Retinal pigment epithelial cell (primary cell): ENCODE measurements at regions not wholly inside any gene's neighbourhood (a gene's known extent, or its start where the extent isn't known, plus 50 kb on each side); places are given as distances from the start of the nearest gene placed in this dataset.

ENCODE experiments used
- DNase-seq: peaks from one replicate; pipeline ENCODE4 v3.0.0-alpha.2; 2010; ENCODE audit warnings: low read depth
- H3K4me3 ChIP-seq: 2 replicates; pipeline ENCODE4 v1.5.1; 2011; ENCODE audit warnings: mild to moderate bottlenecking, low read length, control low read depth, moderate library complexity
- CTCF ChIP-seq: conservative IDR thresholded peaks from 2 replicates; pipeline ENCODE4 v1.5.1; 2011; ENCODE audit warnings: low read depth, low read length, control low read depth, inconsistent platforms

- no peak for DNase-seq
- TF ChIP-seq CTCF, result no peak
- H3K4me3 ChIP-seq, result no peak overlapping the region
These were observed 458.1 kb upstream of the CDH18 start for GRCh38 chr5:20446121-20446520.

- no peak for DNase-seq
- no peak for TF ChIP-seq CTCF
- no peak overlapping the region for H3K4me3 ChIP-seq
These were observed 457.4 kb upstream of the CDH18 start for GRCh38 chr5:20445326-20445860.

GRCh38 chr5:20434786-20435185, 446.8 kb upstream of the CDH18 start:
- H3K4me3 ChIP-seq, result no peak overlapping the region
- no peak for DNase-seq
- no peak for TF ChIP-seq CTCF

GRCh38 chr5:20420991-20421595, 433.1 kb upstream of the CDH18 start:
- H3K4me3 ChIP-seq, result no peak overlapping the region
- no peak for DNase-seq
- TF ChIP-seq CTCF, result no peak
